H9 (cell line): ENCODE measurements at regions not wholly inside any gene's neighbourhood (a gene's known extent, or its start where the extent isn't known, plus 50 kb on each side); places are given as distances from the start of the nearest gene placed in this dataset.

Experiments used
- DNase-seq: peaks from one replicate; pipeline ENCODE4 v3.0.0-alpha.2; 2017
- H2AFZ ChIP-seq: one replicate; pipeline ENCODE4 v1.6.1; 2013; ENCODE audit warnings: mild to moderate bottlenecking, low read length, control low read depth, moderate library complexity
- H2AK5ac ChIP-seq: 2 replicates; pipeline ENCODE4 v1.6.1; 2013; ENCODE audit warnings: low read length, control low read depth, mixed read lengths; ENCODE audit not compliant: insufficient read length
- H2BK120ac ChIP-seq: one replicate; pipeline ENCODE4 v1.6.1; 2013; ENCODE audit warnings: low read depth, mild to moderate bottlenecking, low read length, control low read depth, inconsistent platforms; ENCODE audit not compliant: poor library complexity, severe bottlenecking
- H2BK12ac ChIP-seq: 2 replicates; pipeline ENCODE4 v1.6.1; 2013; ENCODE audit warnings: low read length, control low read depth, mixed read lengths, low read depth; ENCODE audit not compliant: insufficient read length
- H2BK15ac ChIP-seq: 2 replicates; pipeline ENCODE4 v1.6.1; 2013; ENCODE audit warnings: low read depth, low read length, control low read depth
- H2BK20ac ChIP-seq: one replicate; pipeline ENCODE4 v1.6.1; 2013; ENCODE audit warnings: low read depth, mild to moderate bottlenecking, low read length, control low read depth, inconsistent platforms; ENCODE audit not compliant: poor library complexity, severe bottlenecking
- H2BK5ac ChIP-seq: 2 replicates; pipeline ENCODE4 v1.6.1; 2013; ENCODE audit warnings: low read length, control low read depth, mixed read lengths; ENCODE audit not compliant: insufficient read length
- H3K14ac ChIP-seq: 2 replicates; pipeline ENCODE4 v1.6.1; 2013; ENCODE audit warnings: low read length, control low read depth; ENCODE audit not compliant: insufficient read depth
- H3K18ac ChIP-seq: 2 replicates; pipeline ENCODE4 v1.6.1; 2013; ENCODE audit warnings: low read depth, mild to moderate bottlenecking, mixed read lengths, low read length, control low read depth; ENCODE audit not compliant: insufficient read length
- H3K23ac ChIP-seq: 2 replicates; pipeline ENCODE4 v1.6.1; 2013; ENCODE audit warnings: low read length, control low read depth, mixed read lengths, low read depth; ENCODE audit not compliant: insufficient read length
- H3K23me2 ChIP-seq: 2 replicates; pipeline ENCODE4 v1.6.1; 2013; ENCODE audit warnings: low read depth, mild to moderate bottlenecking, mixed read lengths, low read length, control low read depth; ENCODE audit not compliant: insufficient read length, poor library complexity, severe bottlenecking
- H3K27ac ChIP-seq: 2 replicates; pipeline ENCODE4 v1.5.1; 2013; ENCODE audit warnings: low read length, control low read depth, mixed read lengths, low read depth; ENCODE audit not compliant: insufficient read length
- H3K27me3 ChIP-seq: 2 replicates; pipeline ENCODE4 v1.6.1; 2013; ENCODE audit warnings: low read length, control low read depth, inconsistent platforms; ENCODE audit not compliant: insufficient read depth
- H3K4ac ChIP-seq: 2 replicates; pipeline ENCODE4 v1.6.1; 2013; ENCODE audit warnings: low read depth, mild to moderate bottlenecking, control low read depth, inconsistent platforms, low read length, moderate library complexity
- H3K4me1 ChIP-seq: 2 replicates; pipeline ENCODE4 v1.6.1; 2013; ENCODE audit warnings: low read length, control low read depth, inconsistent platforms; ENCODE audit not compliant: insufficient read depth
- H3K4me2 ChIP-seq: 2 replicates; pipeline ENCODE4 v1.6.1; 2013; ENCODE audit warnings: low read length, control low read depth, mixed read lengths; ENCODE audit not compliant: insufficient read length, insufficient read depth
- H3K56ac ChIP-seq: 2 replicates; pipeline ENCODE4 v1.6.1; 2013; ENCODE audit warnings: low read depth, mild to moderate bottlenecking, mixed read lengths, low read length, control low read depth; ENCODE audit not compliant: insufficient read length
- H3K79me1 ChIP-seq: 2 replicates; pipeline ENCODE4 v1.6.1; 2013; ENCODE audit warnings: low read depth, mild to moderate bottlenecking, moderate library complexity, low read length, control low read depth, inconsistent platforms; ENCODE audit not compliant: insufficient read depth, poor library complexity, severe bottlenecking
- H3K79me2 ChIP-seq: 2 replicates; pipeline ENCODE4 v1.6.1; 2013; ENCODE audit warnings: low read length, control low read depth, inconsistent platforms; ENCODE audit not compliant: insufficient read depth
- H3K9ac ChIP-seq: 2 replicates; pipeline ENCODE4 v1.6.1; 2013; ENCODE audit warnings: low read length, control low read depth, mixed read lengths; ENCODE audit not compliant: insufficient read length; ENCODE audit errors: extremely low read depth
- H3K9me3 ChIP-seq: one replicate; pipeline ENCODE4 v1.6.1; 2013; ENCODE audit warnings: low read depth, low read length, inconsistent platforms; ENCODE audit not compliant: control insufficient read depth
- H3T11ph ChIP-seq: one replicate; pipeline ENCODE4 v1.6.1; 2013; ENCODE audit warnings: mild to moderate bottlenecking, low read length, control low read depth, inconsistent platforms
- H4K20me1 ChIP-seq: one replicate; pipeline ENCODE4 v1.6.1; 2013; ENCODE audit not compliant: control insufficient read depth, insufficient read length, insufficient read depth
- H4K5ac ChIP-seq: 2 replicates; pipeline ENCODE4 v1.6.1; 2013; ENCODE audit warnings: low read depth, mild to moderate bottlenecking, mixed read lengths, low read length, control low read depth; ENCODE audit not compliant: insufficient read length
- H4K8ac ChIP-seq: replicated peaks from 2 replicates; pipeline ENCODE4 v1.6.1; 2013; ENCODE audit warnings: low read length, control low read depth, mixed read lengths, low read depth; ENCODE audit not compliant: insufficient read length
- H4K91ac ChIP-seq: 2 replicates; pipeline ENCODE4 v1.6.1; 2013; ENCODE audit warnings: low read depth, mild to moderate bottlenecking, moderate library complexity, mixed read lengths, low read length, control low read depth; ENCODE audit not compliant: insufficient read length
- H3K27ac Mint-ChIP-seq, 3 experiments: 2 replicates in 2 of 3; 3 replicates in 1 of 3; pipeline ENCODE4 v1.8.0; 2020 to 2021; ENCODE audit warnings: mixed read lengths in 3 of 3, mild to moderate bottlenecking in 1 of 3, moderate library complexity in 1 of 3
- H3K27me3 Mint-ChIP-seq: 2 replicates; pipeline ENCODE4 v1.8.0; 2021; ENCODE audit warnings: low read depth, mild to moderate bottlenecking, moderate library complexity, mixed read lengths
- H3K36me3 Mint-ChIP-seq, 3 experiments: 2 replicates in 2 of 3; 3 replicates in 1 of 3; pipeline ENCODE4 v1.8.0; 2020 to 2021; ENCODE audit warnings: low read depth in 3 of 3, mixed read lengths in 3 of 3; ENCODE audit not compliant: insufficient read depth in 1 of 3
- H3K4me1 Mint-ChIP-seq, 2 experiments: 2 replicates each; pipeline ENCODE4 v1.8.0; 2020; ENCODE audit warnings: mixed read lengths in 2 of 2
- H3K4me3 Mint-ChIP-seq, 2 experiments: 2 replicates in 1 of 2; 3 replicates in 1 of 2; pipeline ENCODE4 v1.8.0; 2020 to 2021; ENCODE audit warnings: mild to moderate bottlenecking in 2 of 2, mixed read lengths in 2 of 2, moderate library complexity in 1 of 2
- H3K9me3 Mint-ChIP-seq, 2 experiments: 2 replicates in 1 of 2; 3 replicates in 1 of 2; pipeline ENCODE4 v1.8.0; 2020; ENCODE audit warnings: mild to moderate bottlenecking in 2 of 2, mixed read lengths in 2 of 2, moderate library complexity in 1 of 2
- CTCF ChIP-seq: fragments of 200-600 bp; sonication (generic); conservative IDR thresholded peaks from 3 replicates; pipeline ENCODE4 v1.8.0; 2021; ENCODE audit warnings: antibody characterized with exemption, mild to moderate bottlenecking
- WGBS: extraction: QIAGEN DNeasy Blood & Tissue Kit; methylation state at CpG from one replicate; pipeline ENCODE4 v1.1.7; 2013; ENCODE audit warnings: missing lambda C conversion rate, low lambda C conversion rate, mixed read lengths; ENCODE audit not compliant: insufficient read length; ENCODE audit errors: extremely low coverage; 5-methylcytosine and 5-hydroxymethylcytosine counted together

- Mint-ChIP-seq H3K9me3 (no peaks in the 10 kb centered on the region), H3K4me3 (peak overlapping the region; percentile 7 to 98; a peak in 4 of 5 replicates), H3K36me3 (peaks cover 0 to 2% (median 0%) of the 10 kb centered on the region in 3 experiments; a peak in 1 of 7 replicates), H3K27me3 (no peaks in the 10 kb centered on the region; the same call in 1 of the 2 replicates), H3K4me1 (peaks cover 63 to 82% of the 10 kb centered on the region in 2 experiments), H3K27ac (peak overlapping the region; percentile 31 to 63 (median 62); a peak in 6 of 7 replicates)
- Histone ChIP-seq H3K23ac (no peak overlapping the region), H2AK5ac (no peak overlapping the region), H4K20me1 (peaks cover 3% of the 10 kb centered on the region), H4K91ac (no peak overlapping the region), H3K27me3 (no peaks in the 10 kb centered on the region), H2BK5ac (no peak overlapping the region), H2BK120ac (no peak overlapping the region), H3K56ac (no peak overlapping the region), H2BK12ac (no peak overlapping the region), H3K4ac (no peak overlapping the region), H4K5ac (no peak overlapping the region), H2BK20ac (no peak overlapping the region), H3K4me2 (no peak overlapping the region), H3K14ac (no peak overlapping the region; the same call in 1 of the 2 replicates), H4K8ac (no peak overlapping the region), H2BK15ac (no peak overlapping the region; the same call in 1 of the 2 replicates), H3K23me2 (peaks cover 11% of the 10 kb centered on the region), H3K27ac (no peak overlapping the region), H3K18ac (no peak overlapping the region), H3K9ac (no peak overlapping the region), H3K79me1 (peaks cover 8% of the 10 kb centered on the region), H3K4me1 (peaks cover 11% of the 10 kb centered on the region; the same call in 1 of the 2 replicates), H3T11ph (no peak overlapping the region), H2AFZ (no peak overlapping the region), H3K9me3 (no peaks in the 10 kb centered on the region), H3K79me2 (peaks cover 10% of the 10 kb centered on the region; the same call in 1 of the 2 replicates)
- peak; percentile 67 for DNase-seq
- no CpG with 5 or more reads among the region's 20 CpGs for WGBS
- no peak for TF ChIP-seq CTCF
Measured at GRCh38 chr17:77375917-77376651, 235.3 kb downstream of the SEC14L1 start.
